LNCAP (cell line): ENCODE measurements at regions not wholly inside any gene's neighbourhood (a gene's known extent, or its start where the extent isn't known, plus 50 kb on each side); places are given as distances from the start of the nearest gene placed in this dataset.

Source experiments
- CTCF ChIP-seq: fragments of 450-650 bp; IDR thresholded peaks from 2 replicates; pipeline ENCODE4 v1.5.1; 2017; ENCODE audit warnings: mild to moderate bottlenecking

GRCh38 chr7:25876092-25876491 is 275.9 kb upstream of the NFE2L3 start:
- TF ChIP-seq CTCF, result no peak

- TF ChIP-seq CTCF, result no peak
These were observed 273.9 kb upstream of the NFE2L3 start for GRCh38 chr7:25877802-25878789.

GRCh38 chr7:25879799-25880198 is 272.2 kb upstream of the NFE2L3 start:
- TF ChIP-seq CTCF, result no peak

- TF ChIP-seq CTCF, result no peak
These were observed 270.5 kb upstream of the NFE2L3 start for GRCh38 chr7:25881317-25882037.

DNA sequence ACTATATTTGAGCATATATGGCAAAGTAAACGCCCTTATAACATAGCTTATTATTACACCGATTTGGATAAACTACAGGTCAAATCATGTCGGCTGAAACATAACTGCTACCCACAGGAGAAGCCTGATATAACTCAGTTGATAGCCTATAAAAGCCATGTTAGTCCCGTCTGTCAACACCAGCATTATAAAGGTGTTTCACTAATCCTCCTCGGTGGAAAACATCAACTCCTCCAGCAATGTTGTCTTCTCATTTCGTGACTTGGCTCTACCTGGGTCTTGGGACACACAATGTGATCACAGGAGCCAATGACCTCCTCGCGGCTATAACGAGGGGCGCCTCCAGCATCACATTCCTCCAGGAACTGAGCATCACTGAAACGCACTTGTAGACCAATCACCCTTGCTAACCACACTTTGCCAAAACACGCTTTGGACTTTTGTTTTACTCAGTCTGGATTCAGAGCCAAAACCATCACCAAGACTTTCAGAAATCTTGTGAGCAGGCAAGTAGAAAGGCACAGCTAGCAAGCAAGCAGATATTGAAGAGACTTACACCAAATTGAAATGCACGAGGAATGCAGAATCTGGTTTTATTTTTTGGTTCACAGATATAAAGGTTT is 269.7 kb upstream of the NFE2L3 start:
- TF ChIP-seq CTCF, result no peak

- no peak for TF ChIP-seq CTCF
These were observed 267.7 kb upstream of the NFE2L3 start for GRCh38 chr7:25884265-25884828.

GRCh38 chr7:25885057-25885576 is 266.9 kb upstream of the NFE2L3 start:
- TF ChIP-seq CTCF, result no peak
